OCI-M1 (cell line): ENCODE measurements at regions not wholly inside any gene's neighbourhood (a gene's known extent, or its start where the extent isn't known, plus 50 kb on each side); places are given as distances from the start of the nearest gene placed in this dataset.

Experiments
- DNase-seq: peaks from one replicate; lab custom pipeline; 2025; lab: John Stamatoyannopoulos, UW

DNA sequence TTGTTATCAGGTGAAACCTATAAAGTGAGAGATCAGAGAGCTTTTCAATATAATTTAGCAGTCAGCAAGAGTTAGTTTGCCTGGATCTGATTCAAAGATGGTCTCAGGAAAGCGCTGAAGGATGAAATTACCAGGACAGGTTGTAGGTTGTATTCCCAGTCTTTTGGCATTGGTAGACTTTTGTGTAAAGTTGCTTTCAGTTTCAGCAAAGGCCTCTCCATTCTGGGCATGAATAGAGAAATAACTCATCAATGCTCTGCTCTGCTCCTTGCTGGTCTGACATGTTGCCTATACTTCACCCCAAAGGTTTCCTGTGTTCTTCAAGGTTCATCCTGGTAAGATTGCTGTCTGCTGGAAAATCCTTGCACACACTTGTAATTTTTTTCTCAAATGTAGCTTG lies 714.8 kb downstream of the EPM2A start:
- DNase-seq: no peak

DNA sequence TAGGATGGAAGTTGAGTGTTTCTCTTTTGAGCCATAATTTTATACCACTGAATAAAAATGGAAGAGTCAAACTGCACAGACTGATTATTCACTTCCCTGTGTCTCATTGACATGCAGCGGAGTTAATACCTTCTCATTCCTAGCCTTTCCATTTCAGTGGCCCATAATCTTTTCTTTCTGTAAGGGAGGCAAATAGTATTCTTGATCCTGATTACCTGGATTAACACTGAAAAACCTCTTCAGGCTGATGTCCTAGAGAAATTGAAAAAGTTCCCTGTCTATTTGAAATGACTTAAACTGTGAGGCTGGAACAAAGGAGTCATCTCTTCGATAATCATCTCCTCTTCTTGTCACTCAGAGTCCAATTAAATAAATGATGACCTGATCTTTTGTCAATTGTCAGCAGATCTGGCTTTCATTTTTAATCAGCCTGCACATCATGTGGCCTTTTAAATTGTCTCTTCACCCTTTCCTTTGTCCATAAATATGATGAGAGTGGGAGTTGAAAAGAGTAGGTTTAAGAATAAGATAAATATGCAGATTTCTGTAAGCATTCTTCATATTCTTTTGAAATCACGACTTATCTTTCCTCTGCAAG lies 713.0 kb downstream of the EPM2A start:
- DNase-seq: no peak

DNA sequence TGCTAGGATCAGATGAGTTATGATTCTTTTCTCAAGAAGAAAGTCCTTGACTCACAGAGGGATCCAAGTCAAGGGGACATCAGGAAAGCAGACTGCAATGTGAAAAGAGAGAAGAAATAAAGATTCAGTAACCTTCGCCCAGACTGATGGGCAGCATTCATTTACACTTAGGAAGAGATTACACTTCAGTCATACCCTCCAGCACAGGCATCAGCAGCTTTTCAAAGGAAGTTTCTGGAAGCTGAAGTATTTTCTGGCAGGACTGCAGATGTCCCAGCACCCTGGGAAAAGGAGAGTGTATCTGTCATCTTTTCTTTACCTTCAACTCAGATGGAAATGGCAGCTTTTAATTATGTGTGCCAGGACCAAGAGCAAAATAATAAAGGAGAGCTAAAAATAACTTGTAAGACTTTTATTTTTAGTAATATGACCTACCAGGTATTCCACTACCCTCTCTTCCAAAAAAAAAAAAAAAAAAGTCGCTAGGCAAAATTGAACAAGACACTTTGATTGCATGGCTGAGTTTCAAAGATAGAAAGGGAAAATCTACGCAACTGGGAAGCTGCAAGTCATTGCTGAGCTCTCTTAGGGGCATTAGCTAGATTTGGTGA lies 712.1 kb downstream of the EPM2A start:
- no peak for DNase-seq

DNA sequence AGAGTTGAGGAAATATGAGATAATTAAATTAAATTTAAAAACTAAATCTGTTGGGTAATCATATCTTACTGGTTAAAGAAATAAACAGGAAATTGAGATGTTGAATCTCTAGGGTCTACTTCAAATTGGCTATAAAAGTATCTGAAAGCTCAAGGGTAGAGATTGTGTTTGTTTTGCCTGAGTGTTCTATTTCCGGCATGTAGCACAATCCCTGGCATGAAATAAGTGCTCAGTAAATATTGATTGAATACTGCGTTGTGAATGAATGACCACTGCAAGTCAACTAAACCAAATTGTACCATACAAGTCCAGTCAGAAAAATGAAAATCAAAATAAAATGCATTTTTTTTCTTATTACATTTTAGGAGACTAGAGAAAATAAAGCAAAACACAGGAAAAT lies 709.8 kb downstream of the EPM2A start:
- DNase-seq: no peak

DNA sequence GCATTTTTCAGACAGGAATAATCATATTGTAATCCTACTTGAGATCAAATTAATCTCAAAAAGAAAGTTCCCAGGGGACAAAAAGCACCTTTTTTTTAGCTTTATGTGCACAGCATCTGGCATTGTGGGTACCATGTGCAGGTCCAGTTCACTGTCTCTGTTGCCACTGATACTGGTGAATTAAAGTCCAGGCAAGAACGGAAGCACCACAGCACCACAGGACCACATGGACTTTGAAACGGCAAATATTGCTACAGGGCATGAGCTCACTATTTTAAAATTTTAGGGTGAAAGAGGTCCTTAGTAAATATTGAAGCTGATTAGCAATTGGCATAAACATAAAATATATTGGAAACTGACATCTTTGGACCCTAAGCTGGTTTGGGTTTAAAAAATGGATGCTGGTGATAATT lies 709.0 kb downstream of the EPM2A start:
- DNase-seq: no peak

DNA sequence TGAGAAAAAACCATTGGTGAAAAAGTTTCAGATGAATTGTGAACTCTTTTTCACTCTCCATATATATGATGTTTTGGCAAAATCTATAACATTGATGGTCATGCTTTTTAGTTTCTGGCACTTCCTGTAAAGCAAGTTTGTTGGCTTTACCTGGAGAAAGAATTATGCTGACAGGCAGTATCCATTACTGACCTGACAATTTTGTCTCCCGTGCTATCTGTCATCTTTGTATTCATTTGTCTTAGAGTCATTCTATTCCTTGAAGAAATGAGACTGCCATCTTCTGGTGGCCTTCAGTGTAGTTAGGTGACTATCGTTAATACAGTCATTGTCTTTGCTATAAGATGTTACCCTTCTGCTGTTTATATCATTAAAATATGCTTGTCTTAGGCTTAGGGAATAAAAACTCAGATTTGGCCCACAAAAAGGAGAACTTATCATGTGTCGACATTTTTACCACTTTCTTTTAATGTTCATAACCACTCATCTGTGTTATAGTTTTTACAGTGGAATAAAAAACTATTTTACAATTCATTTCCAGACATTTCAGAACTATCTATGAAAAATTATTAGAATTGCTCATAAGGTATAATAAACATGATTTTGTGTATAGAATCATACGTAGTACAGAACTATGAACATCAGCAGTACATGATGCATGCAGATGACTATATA lies 707.0 kb downstream of the EPM2A start:
- peak; percentile 87 for DNase-seq

DNA sequence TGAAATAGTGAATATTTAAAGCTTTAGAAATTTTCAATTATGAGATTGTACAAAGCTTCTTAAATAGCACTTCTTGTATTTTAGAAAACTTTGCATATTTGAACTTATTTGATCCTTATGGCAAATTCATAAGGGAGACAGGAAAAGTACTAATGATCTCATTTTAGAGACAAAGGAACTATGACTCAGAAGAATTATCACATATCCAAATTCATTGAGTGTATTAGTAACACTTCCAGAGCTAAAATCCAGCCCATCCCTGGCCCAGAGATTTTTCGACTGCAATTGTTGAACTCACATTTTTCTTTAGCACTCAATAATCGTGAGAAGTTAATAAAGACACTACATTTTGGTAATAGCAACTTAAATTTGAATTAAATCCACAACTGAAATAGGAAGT lies 704.3 kb downstream of the EPM2A start:
- DNase-seq: no peak

DNA sequence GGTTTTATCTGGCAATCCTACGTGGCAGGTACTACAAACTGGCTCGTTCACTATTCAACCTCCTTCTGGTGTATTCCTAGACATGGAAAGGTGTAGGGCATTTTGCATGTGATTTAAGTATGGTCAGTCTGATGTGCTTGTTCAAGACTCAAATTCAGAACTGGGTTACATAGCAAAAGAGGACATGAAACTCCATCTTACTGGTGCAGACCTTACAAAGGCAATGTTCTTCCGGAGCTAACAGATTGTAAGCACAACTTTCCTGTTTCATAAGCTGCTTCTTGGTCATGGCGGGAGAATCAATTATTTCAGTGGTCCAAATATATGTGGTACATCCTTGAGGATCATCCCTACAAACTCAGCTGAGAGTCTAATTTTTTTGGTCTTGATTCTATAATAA lies 703.4 kb downstream of the EPM2A start:
- DNase-seq: no peak

DNA sequence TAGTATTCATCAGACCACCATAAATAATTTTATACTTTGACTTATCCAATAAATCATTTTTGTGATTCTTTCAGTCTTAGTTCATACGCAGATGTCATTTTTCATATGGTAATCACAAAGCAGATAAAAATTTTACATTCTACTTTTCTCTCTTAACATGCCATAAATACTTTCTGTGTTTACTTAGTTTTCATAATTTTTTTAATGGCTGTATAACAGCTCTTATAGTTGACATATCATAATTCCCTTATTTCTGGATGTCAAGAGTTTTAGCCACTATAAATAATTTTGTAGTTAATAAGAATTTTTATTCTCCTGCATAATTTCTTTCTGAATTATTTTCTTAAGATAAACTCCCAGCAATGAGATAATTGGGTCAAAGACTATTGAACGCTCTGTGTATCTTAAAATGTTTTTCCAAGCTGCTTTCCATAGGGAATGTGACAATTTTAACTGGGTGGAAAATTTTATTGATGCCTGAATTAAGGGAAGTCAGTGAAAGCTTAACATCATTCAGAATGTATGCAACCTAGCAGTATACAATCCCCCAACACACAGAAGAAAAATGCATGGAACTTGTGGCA lies 702.7 kb downstream of the EPM2A start:
- no peak for DNase-seq

DNA sequence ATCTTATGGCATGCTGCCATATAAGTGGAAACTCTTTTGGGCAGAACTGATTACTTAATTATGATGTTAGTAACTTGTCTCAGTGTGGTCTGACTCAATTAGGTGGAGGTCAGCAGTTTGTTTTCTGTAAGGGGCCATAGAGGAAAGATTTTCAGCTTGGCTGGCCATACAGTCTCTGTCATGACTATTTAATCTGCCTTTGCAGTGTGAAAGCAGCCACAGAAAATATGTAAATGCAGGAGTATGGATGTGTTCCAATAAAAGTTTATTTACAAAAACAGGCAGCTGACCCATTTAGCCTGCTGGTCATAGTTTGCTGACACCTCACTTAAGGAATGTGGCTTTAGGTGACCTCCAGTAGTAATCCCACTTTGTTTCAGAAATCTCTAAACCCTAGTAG lies 700.7 kb downstream of the EPM2A start:
- DNase-seq: no peak

DNA sequence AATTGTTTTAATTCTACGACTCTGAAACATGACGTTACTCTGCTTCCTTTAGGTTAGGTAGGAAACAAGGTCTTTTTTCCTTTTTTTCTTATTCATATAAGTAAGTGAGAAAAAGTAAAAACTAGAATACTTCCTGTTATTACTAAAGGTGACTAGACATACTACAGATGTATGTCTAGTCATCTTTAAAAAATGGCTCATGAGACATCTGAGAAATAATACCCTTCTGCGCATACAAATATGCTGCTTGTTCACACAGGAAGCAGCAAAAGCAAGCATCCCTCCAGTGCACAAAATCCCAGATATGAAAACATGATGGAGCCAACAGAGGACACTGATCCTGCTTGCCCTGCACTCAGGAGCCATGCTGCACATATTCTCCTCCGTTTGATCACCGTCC lies 699.1 kb downstream of the EPM2A start:
- DNase-seq: no peak

DNA sequence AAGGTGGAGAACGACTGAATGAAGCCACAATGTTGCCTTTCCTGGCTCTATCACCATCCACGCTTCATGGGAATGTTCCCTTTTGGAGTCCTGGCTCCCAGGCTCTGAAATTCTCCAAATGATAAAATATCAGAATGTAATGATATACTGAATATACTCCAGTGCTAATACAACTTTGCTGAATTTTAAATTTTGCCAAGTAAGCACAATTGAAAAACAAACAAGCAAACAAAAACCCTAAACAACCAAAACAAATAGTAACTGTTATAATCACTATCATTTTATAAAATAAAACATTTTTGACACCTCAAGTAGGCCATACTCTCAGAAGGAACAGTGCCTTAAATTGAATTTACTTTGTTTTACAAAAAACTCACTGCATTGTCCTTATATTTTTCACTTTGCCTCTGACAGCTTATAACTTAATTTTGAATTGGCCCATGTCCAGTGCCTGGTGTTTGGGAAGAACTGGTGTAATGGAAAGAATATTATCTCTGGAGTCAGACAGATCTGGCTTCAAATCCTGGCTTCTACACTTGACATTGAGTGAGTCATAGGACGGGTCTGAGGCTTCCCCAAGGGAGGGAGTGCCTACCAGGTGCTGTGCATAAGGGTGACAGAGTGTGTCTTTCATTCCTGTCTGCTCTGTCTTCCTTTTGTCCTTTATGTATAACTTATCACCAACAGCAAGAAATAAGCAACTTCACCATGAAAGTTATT lies 698.3 kb downstream of the EPM2A start:
- DNase-seq: peak; percentile 22

DNA sequence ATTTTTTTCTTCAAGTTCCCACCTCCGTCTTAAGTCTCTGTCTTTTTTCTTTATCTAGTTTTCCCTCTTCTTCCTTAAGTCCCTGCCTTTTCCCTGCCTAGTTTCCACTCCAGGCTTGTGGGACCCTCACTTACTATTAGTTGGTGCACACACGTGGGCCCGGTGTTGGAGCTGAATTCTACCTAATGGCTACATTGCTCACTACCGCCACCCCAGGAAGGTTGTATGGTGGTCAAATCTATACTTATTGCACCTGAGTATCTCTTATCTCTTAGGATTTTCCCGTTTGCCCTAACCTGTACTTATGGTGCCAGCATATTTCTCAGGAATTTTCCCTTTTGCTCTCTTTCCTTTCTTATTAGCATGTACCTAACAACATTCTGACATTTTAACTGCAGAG lies 692.8 kb downstream of the EPM2A start:
- no peak for DNase-seq

DNA sequence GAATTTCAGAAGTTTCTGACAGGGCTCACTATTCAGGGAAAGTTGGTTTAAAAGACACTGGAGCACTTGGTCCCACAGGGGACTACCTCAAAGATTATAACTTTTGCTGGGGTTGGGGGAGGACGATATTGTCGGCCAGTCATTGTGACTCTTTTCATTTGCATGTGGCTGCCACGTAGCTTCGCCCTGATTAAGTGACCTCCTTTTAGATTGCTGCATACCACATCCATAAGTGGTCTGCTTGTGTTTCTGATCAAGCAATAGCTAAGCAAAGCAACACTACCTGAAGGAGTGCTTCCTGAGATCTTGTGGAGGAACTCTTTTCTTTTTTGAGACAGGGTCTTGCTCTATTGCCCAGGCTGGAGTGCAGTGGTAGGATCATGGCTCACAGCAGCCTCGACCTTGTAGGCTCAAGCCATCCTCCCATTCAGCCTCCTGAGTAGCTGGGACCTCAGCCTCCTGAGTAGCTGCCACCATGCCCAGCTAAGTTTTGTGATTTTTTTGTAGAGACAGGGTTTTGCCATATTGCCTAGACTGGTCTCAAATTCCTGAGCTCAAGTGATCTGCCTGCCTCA lies 691.3 kb downstream of the EPM2A start:
- DNase-seq: no peak

DNA sequence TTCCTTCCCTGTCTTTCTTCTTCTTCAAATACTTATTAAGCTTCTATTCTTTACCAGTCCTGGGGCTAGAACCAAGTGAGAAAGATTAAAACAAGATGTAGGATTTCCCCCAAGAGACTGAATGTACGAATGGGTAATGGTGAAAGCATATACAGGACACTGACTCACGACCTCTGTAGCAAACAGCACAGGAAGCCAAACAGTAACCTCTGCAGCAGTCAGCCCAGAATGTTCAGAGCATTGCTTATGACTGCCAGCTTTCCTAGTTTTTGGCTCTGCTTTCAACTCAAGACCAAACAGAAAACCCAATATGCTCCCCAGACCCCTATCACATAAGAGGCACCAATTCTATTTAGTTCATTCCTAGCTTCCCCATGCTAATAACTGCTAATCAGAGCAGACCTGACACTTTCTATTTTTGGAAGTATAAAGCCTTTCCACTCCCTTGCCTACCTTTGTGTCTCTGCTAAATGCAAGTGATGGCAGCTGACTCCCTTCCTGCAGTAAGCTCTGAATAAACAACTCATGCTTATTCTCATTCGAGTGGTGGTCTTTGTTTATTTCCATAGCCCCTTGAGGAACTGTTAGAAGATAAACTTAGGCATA lies 690.6 kb downstream of the EPM2A start:
- no peak for DNase-seq

DNA sequence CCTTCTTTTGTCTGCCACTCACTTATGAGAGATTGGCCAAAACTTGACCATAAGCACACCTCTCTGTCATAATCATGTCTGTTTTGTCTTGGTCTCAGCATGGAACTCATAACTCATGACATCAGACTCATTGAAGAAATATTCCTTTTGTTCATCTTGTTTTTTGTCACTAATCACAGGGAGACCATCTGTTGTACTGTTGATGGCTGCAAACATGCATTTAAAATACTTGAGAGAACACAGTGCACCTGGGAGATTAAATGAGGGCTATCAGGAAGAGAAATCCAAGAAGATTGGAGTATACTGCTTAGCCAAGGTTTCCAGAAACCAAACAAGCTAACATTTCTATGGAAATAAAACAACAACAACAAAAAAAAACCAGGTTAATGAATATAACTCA lies 689.7 kb downstream of the EPM2A start:
- DNase-seq: no peak

DNA sequence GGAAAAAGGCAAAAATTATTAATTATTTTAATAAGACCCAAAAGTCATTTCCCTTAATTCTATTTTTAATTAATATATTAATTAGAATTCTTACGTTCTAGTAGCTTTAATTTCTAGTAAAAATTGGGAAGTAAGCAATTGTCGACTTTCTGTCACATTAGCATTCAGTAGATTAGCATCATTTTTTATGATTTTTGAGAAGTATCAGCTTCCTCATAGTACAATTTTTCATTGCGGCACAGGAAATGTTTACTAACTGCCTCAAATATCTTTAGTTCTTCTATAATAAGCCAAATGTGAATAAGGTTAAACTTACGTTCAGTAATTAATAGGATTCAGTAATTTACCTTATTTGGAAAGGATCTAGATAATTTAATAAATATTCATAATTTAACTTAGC lies 687.4 kb downstream of the EPM2A start:
- DNase-seq: no peak

DNA sequence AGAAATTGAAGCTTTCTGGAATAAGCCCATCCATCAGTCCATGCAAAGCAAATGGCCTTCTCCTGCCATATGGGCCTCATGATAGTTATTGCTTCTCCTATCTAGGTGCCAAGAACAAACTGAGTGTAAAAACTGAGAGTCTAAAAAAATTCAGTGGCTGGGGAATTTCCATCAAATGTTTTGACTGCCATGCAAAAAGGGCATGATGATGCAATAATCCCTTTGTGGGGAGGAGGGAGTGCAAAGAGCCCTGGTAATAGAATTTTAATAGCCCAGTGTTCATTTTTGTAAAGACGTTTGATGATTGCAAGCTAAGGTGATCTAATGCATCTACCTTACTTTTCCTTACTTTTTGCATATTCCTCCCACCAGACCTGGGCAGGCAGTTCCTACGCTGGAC lies 683.7 kb downstream of the EPM2A start:
- no peak for DNase-seq

DNA sequence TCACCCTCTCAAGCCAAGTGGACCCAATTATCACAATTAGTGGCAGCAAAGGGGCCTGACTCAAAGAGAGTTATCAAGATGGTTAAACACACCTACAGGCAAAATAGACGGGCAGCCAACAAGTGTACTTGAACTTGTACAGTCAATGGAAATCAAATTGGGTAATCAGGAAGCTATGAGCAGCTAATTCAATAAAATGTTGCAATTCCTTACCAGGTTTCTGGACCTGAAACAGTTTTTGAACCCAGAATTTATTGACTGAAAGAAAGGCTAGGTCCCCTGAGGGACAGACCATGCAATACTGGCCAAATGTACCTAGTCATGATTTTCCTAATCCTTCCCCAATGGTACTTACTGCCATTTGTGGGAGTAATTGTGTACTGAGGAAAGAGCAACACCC lies 679.8 kb downstream of the EPM2A start:
- no peak for DNase-seq

DNA sequence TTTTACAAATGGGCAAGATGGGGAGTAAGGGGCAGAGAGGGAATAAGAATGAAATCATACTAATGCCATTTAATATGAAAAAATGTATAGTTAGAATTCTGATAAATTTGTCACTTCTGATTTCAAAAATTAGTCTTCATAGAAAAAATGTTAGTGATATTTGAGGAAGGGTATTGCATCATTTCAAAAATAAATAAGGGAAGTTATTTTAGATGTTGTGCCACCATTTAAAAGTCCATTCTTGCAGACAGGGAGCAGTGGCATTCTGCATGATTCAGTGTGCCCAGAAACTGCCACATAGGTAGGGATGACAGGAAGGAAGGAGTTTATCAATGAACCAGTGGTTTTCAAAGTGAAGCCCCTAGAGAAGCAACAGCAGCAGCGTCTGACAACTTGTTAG lies 674.6 kb downstream of the EPM2A start:
- DNase-seq: no peak

DNA sequence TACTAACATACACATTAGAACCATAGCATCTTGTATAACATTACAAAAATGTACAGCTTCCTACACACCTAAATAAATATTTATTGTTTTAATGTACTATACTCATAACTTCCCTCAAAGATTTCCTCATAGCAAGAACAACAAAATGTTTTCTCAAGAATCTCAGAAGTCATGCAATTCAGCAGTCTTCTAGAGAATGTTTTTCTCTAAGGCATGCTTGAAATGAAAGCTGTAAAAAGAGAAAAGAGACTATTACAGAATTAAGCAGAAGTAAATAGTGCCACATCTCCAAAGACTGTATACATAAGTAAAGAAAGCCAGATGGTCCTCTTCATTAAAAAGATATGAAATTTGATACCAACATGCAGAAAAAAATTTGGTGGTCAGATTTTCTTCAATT lies 672.2 kb downstream of the EPM2A start:
- no peak for DNase-seq

DNA sequence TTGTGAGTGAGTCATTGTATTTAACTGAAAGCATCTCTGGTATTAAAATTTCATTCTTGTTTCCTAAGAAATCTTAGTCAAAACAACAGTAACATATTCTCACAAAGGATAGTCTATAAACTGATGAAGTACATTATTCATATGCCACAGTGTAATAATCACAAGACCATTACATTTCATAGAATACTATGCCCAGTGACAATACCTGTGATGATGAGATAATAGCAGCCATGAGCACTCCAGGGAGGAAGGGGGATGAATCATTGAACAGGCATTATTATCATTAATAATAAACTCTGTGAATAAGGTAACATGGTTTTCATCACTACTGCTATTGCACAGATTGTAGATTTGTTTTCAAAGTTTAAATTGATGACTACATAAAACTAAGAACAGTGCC lies 667.9 kb downstream of the EPM2A start:
- DNase-seq: no peak
